Activated T-helper 1 cell treated with anti-CD3 and anti-CD28 coated beads, Interleukin-12 subunit alpha, Interleukin-12 subunit beta, Interleukin-2, Interleukin-4 antibody, amounts not matched to agents 30 ng/mL and 10 ng/mL and 1 ng/mL, durations not matched to agents 14 hours and 24 hours and 36 hours (primary cell): ENCODE measurements at regions not wholly inside any gene's neighbourhood (a gene's known extent, or its start where the extent isn't known, plus 50 kb on each side); places are given as distances from the start of the nearest gene placed in this dataset.

Source experiments
- DNase-seq: peaks from one replicate; pipeline ENCODE4 v3.0.0; 2021; ENCODE audit warnings: low spot score
- H3K27ac Mint-ChIP-seq: one replicate; pipeline ENCODE4 v1.8.0; 2021; ENCODE audit warnings: mild to moderate bottlenecking, mixed read lengths
- H3K27me3 Mint-ChIP-seq: one replicate; pipeline ENCODE4 v1.8.0; 2022; ENCODE audit warnings: mild to moderate bottlenecking, moderate library complexity, mixed read lengths; ENCODE audit not compliant: insufficient read depth
- H3K36me3 Mint-ChIP-seq: one replicate; pipeline ENCODE4 v1.8.0; 2021; ENCODE audit warnings: low read depth, mixed read lengths
- H3K4me1 Mint-ChIP-seq: one replicate; pipeline ENCODE4 v1.8.0; 2021; ENCODE audit warnings: low read depth, mixed read lengths
- H3K4me3 Mint-ChIP-seq: one replicate; pipeline ENCODE4 v1.8.0; 2021; ENCODE audit warnings: mild to moderate bottlenecking, moderate library complexity, mixed read lengths
- H3K9me3 Mint-ChIP-seq: one replicate; pipeline ENCODE4 v1.8.0; 2021; ENCODE audit warnings: mixed read lengths
- intact Hi-C: fragments of 100-400 bp; cut with micrococcal nuclease; formaldehyde crosslinking; loops from one replicate; pipeline ENCODE4 v1.15.1; 2024

DNA sequence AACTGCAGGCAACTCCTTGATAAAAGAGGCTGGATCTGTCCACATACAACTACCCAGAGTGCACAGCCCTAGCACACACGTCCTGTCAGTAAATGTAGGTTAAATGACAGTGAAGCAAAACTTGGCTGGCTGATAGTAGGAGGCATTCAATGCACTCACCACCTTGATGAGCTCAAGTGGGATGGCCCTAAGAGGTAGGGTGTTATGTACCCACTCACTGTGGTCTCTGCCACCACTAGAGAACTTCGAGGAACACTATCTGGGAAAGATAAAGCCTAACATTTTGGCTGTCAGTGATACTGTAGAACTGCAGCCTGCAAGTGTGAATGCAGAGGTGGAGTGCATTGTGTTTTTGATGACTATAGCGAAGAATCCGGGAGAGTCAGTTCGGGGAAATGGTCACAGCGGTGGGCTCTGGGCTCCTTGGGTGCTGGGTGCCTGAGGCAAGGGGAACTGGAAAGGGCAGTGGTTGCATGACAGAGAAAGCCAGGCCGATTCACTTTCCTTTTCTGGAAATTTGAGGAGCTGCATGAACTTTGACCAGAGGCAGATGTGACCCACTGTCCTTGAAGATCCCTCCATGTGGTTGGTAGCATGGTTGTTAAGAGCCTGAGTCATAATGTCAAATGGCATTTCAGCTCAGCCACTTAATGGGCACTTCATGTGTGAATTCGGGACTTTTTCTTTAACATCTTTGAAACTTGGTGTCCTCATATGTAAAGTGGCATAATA lies 93.1 kb upstream of the ZPBP start:
- H3K36me3 Mint-ChIP-seq = peaks cover 2% of the 10 kb centered on the region
- DNase-seq = no peak
- no peak overlapping the region for H3K27ac Mint-ChIP-seq
- peaks cover 11% of the 10 kb centered on the region for H3K27me3 Mint-ChIP-seq
- H3K4me1 Mint-ChIP-seq = peaks cover 12% of the 10 kb centered on the region
- no peak overlapping the region for H3K4me3 Mint-ChIP-seq
- peaks cover 10% of the 10 kb centered on the region for H3K9me3 Mint-ChIP-seq
- intact Hi-C loops = no loop called here

DNA sequence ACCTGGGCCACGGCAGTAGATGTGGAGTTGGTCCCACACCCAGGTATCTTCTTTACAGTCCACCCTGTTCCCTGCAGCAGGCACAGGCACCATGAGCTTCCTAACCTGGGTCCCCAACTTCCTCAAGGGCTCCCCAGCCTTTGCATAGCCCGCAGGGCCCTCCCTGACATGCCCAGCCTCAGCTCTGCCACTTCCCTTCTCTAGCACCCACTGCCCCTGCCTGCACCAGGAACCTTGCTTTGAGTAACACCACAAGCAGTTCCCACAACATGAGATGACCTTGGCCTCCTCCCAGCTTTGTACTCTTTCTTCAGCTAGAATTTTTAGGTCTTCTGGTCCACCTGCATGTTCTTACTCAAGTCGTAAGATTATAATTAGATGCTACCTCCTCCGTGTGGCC lies 92.2 kb upstream of the ZPBP start:
- intact Hi-C loops = no loop called here
- Mint-ChIP-seq H3K27ac (no peak overlapping the region), H3K9me3 (peaks cover 7% of the 10 kb centered on the region), H3K4me1 (peaks cover 12% of the 10 kb centered on the region), H3K4me3 (no peak overlapping the region), H3K36me3 (no peaks in the 10 kb centered on the region), H3K27me3 (peaks cover 6% of the 10 kb centered on the region)
- DNase-seq = no peak

DNA sequence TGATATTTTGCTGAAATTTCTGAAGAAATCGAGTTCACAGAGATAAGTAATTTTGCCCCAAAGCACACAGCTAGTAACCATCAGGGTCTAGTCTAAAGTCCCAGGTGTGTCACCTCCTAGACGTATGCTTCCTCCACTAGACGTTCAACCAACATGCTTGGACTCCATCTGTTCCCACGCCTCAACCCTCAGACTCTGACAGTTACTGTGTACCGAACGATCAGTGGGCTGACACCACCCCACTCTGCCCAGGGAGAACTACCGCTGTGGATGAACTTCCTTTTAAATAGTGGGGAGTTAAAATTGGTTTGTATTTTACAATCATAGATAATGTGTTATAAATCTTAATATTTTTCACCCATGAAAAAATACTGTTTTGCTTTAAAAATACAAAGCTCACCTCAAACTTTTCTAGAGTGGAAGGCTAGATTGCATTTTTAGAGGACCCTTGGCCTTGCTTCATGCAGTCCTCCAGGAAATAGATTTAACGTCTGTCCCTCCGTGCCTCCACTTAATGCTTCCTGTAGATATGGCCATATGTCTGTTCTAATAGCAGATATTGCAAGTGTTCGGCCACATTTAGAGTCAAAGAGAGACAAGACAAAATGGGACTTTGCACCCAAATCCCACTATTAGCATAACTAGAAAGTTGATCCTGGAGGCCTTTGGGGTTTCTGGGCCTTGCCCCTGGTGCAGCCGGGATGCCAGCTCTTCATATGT lies 91.4 kb upstream of the ZPBP start:
- H3K4me3 Mint-ChIP-seq = no peak overlapping the region
- H3K27ac Mint-ChIP-seq = no peak overlapping the region
- peaks cover 3% of the 10 kb centered on the region for H3K9me3 Mint-ChIP-seq
- peaks cover 9% of the 10 kb centered on the region for H3K27me3 Mint-ChIP-seq
- no peaks in the 10 kb centered on the region for H3K36me3 Mint-ChIP-seq
- intact Hi-C loops = no loop called here
- no peak for DNase-seq
- peaks cover 6% of the 10 kb centered on the region for H3K4me1 Mint-ChIP-seq

DNA sequence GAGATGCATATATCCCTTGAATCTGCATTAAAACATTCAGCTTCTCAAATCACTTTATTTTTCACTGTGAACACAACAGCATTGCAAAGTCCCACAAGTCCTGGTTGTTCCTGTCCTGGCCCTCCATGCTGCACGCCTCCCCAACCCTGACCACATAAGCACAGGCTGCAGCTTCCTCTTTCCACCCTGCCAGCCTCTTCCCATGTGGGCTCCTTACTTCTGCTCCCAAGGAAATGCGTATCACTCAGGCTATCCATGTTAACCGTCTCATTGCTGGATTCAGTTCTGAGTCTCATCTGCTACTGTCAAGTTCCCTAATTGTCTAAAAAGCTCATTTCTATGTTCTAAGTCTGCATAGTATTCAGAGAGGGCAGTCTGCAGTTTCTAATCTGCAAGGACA lies 89.7 kb upstream of the ZPBP start:
- intact Hi-C loops = no loop called here

DNA sequence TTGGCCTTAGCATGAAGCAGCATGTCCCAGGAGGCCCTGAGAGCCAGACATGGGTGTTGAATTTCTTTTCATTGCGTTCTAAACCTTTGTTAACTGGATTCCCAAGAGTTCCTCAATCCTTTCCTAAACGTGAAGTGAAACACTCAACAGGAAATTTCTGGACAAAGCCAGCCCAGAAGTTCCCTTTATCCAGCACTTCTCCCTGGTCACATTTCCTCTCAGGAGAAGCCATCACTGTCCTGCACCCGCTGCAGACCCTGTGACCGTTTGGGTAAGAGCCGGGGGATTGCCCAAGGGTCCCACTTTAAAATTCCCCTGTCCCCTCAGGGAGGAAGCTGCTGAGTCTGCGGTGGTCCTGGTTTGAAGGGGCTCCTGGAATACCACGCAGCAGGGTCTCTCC lies 88.0 kb upstream of the ZPBP start:
- peaks cover 17% of the 10 kb centered on the region for H3K27me3 Mint-ChIP-seq
- no peak for DNase-seq
- no peaks in the 10 kb centered on the region for H3K4me1 Mint-ChIP-seq
- no peaks in the 10 kb centered on the region for H3K9me3 Mint-ChIP-seq
- no peak overlapping the region for H3K27ac Mint-ChIP-seq
- no peaks in the 10 kb centered on the region for H3K36me3 Mint-ChIP-seq
- intact Hi-C loops = no loop called here
- H3K4me3 Mint-ChIP-seq = no peak overlapping the region

More for the DNA sequence above, 89.7 kb upstream of the ZPBP start:
- H3K27ac Mint-ChIP-seq = no peak overlapping the region
- no peak overlapping the region for H3K4me3 Mint-ChIP-seq
- no peak for DNase-seq
- no peaks in the 10 kb centered on the region for H3K36me3 Mint-ChIP-seq
- peaks cover 9% of the 10 kb centered on the region for H3K27me3 Mint-ChIP-seq
- no peaks in the 10 kb centered on the region for H3K9me3 Mint-ChIP-seq
- H3K4me1 Mint-ChIP-seq = no peaks in the 10 kb centered on the region

DNA sequence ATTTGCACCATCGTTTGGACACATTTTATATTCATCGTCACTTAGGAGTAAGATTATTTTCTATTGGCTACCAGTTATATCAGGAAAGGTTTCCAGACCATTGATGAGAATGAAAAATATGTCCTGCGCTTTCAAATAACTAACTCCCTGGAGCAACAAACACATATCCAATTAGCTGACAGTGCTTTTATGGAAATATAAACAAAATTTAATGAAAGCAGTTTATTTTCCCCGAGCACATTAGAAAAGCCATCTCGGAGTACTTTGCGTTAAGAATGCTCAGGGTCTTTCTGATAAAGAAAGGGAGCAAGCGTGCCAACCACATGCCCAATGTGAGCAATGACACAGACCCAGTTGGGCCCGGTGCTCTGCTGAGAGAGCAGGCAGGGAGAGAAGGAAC lies 85.1 kb upstream of the ZPBP start:
- no peaks in the 10 kb centered on the region for H3K36me3 Mint-ChIP-seq
- H3K4me1 Mint-ChIP-seq = no peaks in the 10 kb centered on the region
- no peak overlapping the region for H3K4me3 Mint-ChIP-seq
- no peaks in the 10 kb centered on the region for H3K9me3 Mint-ChIP-seq
- H3K27ac Mint-ChIP-seq = no peak overlapping the region
- H3K27me3 Mint-ChIP-seq = peaks cover 18% of the 10 kb centered on the region
- intact Hi-C loops = no loop called here
- no peak for DNase-seq

DNA sequence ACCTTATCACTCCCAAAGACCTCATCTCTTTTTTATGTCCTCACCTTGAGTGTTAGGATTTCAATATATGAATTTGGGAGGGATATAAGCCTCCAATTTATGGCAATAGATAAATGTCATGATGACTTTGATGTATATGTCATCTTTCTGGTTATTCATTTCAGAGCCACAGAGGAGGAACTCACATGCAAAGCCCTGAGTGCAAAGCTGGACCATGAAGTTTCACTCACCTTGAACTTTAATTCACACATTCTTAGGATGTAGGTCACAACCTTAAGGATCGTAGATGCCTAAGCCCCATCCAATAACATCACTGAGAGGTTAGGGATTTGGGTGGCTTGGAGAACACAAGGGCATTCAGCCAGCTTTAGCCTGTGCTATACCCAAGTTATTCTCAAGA lies 81.9 kb upstream of the ZPBP start:
- H3K4me1 Mint-ChIP-seq = no peaks in the 10 kb centered on the region
- no peak overlapping the region for H3K4me3 Mint-ChIP-seq
- no peaks in the 10 kb centered on the region for H3K36me3 Mint-ChIP-seq
- intact Hi-C loops = no loop called here
- H3K9me3 Mint-ChIP-seq = no peaks in the 10 kb centered on the region
- H3K27me3 Mint-ChIP-seq = peaks cover 25% of the 10 kb centered on the region
- no peak for DNase-seq
- no peak overlapping the region for H3K27ac Mint-ChIP-seq

DNA sequence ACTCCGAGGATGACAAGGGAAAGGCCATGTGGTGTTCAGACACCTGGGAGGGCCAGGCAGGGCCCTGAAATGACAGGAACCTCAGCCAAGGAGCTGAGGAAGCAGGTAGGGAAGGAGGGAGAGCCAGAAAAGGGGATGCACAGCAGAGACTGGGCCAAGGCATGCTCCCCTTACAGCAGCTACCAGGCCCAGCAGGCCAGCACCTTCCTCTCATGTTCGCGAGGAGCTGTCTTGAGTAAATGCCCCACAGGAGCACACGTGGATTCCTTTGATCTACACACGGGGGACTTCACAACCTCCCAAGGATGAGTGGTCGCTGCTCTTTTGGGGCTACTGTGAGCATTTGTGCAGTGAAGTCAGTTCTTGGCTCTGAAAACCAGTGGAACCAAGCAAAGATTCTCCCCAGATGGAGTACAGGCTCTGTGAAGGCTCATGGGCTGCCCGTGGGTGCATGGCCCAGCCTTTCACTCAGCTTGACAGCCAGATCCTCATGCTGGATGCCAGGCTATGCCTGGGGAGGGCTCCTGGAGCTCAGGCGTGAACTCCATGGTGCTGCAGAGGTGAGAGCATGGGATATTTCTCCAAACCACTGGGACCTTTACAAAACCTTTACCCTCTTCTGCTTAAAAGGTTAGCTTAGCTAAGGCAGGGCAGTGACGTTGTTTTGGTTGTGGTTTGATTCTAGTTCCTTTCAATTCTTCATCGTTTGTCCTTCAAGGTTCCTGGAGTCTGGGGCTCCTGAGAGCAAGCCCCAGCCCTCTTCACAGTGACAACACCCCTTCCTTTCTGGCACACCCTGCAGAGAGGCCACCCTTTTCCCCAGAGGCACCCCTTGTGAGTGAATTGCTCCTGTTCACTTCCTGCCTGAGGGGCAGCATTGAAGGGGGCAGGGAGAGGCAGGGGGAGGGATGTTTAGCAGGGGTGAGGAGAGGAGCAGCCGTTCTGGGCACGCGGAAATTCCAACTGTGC lies 74.2 kb upstream of the ZPBP start:
- Mint-ChIP-seq H3K4me1 (peaks cover 52% of the 10 kb centered on the region), H3K27ac (peak overlapping the region; percentile 72), H3K9me3 (no peaks in the 10 kb centered on the region), H3K36me3 (no peaks in the 10 kb centered on the region), H3K4me3 (peak overlapping the region; percentile 19), H3K27me3 (peaks cover 4% of the 10 kb centered on the region)
- intact Hi-C loops = no loop called here
- no peak for DNase-seq

DNA sequence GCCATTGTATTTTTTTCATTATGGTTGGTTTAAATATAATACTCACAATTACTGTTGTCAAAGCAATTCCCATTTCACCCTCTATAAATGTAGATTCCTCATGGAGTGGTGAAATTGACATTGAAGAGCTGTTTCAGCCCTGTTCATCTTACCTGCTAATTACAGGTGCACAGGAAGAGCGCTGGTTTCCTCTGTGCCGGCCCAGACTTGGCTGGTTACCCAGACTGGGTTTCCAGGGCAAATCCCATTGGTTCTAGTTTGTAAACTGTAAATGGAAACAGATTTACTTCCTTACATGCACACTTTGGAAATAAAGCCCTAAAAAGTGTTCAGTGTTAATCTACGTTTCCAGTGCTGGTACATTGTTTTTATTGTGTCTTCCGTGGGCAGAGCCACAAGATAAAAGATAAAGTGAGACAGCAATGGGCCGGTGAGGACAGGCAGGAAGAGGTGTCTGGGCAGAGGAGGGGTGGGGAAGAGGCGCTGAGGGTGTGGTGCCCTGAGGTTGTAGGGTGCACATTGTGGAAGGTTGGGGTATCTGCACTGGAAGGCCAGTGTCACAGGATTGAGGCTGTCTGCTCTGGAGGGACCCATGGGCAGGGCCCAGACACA lies 71.6 kb upstream of the ZPBP start:
- intact Hi-C loops = no loop called here
- peak; percentile 14 for DNase-seq
- no peaks in the 10 kb centered on the region for H3K36me3 Mint-ChIP-seq
- H3K27me3 Mint-ChIP-seq = peaks cover 3% of the 10 kb centered on the region
- no peaks in the 10 kb centered on the region for H3K9me3 Mint-ChIP-seq
- peak overlapping the region; percentile 14 for H3K27ac Mint-ChIP-seq
- H3K4me1 Mint-ChIP-seq = peaks cover 54% of the 10 kb centered on the region
- H3K4me3 Mint-ChIP-seq = peak overlapping the region; percentile 1

DNA sequence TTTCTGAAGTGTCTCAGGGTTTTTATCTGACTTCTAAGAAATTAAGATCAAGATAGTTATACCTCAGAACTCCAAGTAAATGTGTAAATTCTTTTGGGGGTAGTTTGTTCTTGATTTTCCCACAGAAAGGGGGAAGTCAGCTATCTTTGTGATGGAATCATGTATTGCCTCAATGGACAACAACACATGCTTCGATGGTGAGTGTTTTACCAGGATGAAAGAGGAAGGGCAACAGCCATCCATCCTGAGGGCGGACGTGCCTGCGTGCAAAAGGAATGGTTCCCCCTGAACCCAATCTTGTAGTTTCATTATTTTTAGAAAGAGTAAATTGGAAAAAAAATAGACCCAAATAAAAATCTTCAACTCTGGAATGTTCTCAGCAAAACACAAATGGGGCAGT lies 67.2 kb upstream of the ZPBP start:
- DNase-seq = no peak
- Mint-ChIP-seq H3K36me3 (peaks cover 3% of the 10 kb centered on the region), H3K27me3 (no peaks in the 10 kb centered on the region), H3K9me3 (peaks cover 4% of the 10 kb centered on the region), H3K27ac (no peak overlapping the region), H3K4me3 (no peak overlapping the region), H3K4me1 (peaks cover 36% of the 10 kb centered on the region)
- intact Hi-C loops = no loop called here

DNA sequence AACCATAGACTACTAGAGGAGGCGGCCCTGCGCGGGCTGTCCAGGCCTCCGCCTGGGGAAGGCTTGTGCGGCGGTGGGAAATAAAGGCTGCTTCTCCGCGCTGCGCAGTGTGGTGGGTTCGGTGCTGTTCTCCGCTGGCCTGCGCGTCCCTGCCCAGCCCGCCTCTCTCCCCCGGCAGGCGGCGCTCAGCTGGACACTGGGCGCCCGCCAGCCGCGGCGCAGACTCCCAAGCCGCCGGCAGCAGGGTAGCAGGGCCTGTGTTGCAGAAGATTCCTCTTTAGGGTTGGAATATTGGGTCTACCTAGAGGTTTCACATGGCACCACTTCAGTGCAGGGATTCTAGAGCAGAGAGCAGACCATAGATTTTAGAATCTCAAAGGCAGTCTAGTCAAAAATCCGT lies 66.1 kb upstream of the ZPBP start:
- no peak overlapping the region for H3K4me3 Mint-ChIP-seq
- H3K36me3 Mint-ChIP-seq = peaks cover 3% of the 10 kb centered on the region
- H3K27ac Mint-ChIP-seq = no peak overlapping the region
- peaks cover 4% of the 10 kb centered on the region for H3K9me3 Mint-ChIP-seq
- no peak for DNase-seq
- peaks cover 32% of the 10 kb centered on the region for H3K4me1 Mint-ChIP-seq
- intact Hi-C loops = no loop called here
- no peaks in the 10 kb centered on the region for H3K27me3 Mint-ChIP-seq

DNA sequence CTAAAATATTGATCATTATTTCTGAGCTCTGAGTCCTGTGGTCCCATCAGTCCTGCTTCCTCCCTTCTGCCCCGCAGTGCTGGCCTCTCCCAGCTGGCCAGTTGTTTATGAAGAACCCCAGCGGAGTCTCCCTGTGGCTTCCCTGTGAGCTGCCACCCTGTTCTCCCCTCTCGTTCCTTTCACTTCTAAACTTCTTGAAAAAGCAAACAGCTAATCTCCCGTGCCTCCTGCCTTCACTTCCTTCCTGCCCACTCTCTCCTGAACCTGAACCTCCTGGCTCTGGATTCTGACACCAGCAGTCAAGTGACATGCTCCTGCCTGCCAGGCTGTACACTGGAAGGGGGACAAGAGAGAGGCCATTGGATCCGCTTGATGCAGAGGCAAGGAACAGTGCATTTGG lies 63.7 kb upstream of the ZPBP start:
- no peak for DNase-seq
- Mint-ChIP-seq H3K27me3 (no peaks in the 10 kb centered on the region), H3K4me3 (peak overlapping the region; percentile 57), H3K4me1 (peaks cover 28% of the 10 kb centered on the region), H3K9me3 (peaks cover 4% of the 10 kb centered on the region), H3K27ac (peak overlapping the region; percentile 69), H3K36me3 (peaks cover 3% of the 10 kb centered on the region)
- intact Hi-C loops = loop anchor here (1.0 kb wide), 1 partner anchor 8 kb away; no protein-coding TSS in a partner anchor
